ENCODE measurements at regions not wholly inside any gene's neighbourhood (a gene's known extent, or its start where the extent isn't known, plus 50 kb on each side); places are given as distances from the start of the nearest gene placed in this dataset.

- DNase-seq, result no peak
These were observed 74.8 kb upstream of the BCL9 start for GRCh38 chr1:147466543-147466942.

GRCh38 chr1:147470079-147470478 is 71.2 kb upstream of the BCL9 start:
- no peak for DNase-seq

GRCh38 chr1:147472489-147472888 is 68.8 kb upstream of the BCL9 start:
- no peak for DNase-seq

GRCh38 chr1:147472966-147473732 is 68.2 kb upstream of the BCL9 start:
- DNase-seq, result no peak

GRCh38 chr1:147473733-147474049 is 67.6 kb upstream of the BCL9 start:
- DNase-seq, result no peak

- DNase-seq, result no peak
These were observed 65.8 kb upstream of the BCL9 start for GRCh38 chr1:147475488-147475887.

GRCh38 chr1:147478521-147478920 is 62.8 kb upstream of the BCL9 start:
- no peak for DNase-seq

GRCh38 chr1:147479864-147480564 is 61.3 kb upstream of the BCL9 start:
- no peak for DNase-seq

- no peak for DNase-seq
These were observed 60.8 kb upstream of the BCL9 start for GRCh38 chr1:147480565-147480935.

GRCh38 chr1:147486876-147487656 is 54.2 kb upstream of the BCL9 start:
- DNase-seq, result no peak

GRCh38 chr1:147491098-147491497 is 50.2 kb upstream of the BCL9 start:
- no peak for DNase-seq

Data from NCI-H1694 (cell line).